ENCODE measurements at regions not wholly inside any gene's neighbourhood (a gene's known extent, or its start where the extent isn't known, plus 50 kb on each side); places are given as distances from the start of the nearest gene placed in this dataset.

DNA sequence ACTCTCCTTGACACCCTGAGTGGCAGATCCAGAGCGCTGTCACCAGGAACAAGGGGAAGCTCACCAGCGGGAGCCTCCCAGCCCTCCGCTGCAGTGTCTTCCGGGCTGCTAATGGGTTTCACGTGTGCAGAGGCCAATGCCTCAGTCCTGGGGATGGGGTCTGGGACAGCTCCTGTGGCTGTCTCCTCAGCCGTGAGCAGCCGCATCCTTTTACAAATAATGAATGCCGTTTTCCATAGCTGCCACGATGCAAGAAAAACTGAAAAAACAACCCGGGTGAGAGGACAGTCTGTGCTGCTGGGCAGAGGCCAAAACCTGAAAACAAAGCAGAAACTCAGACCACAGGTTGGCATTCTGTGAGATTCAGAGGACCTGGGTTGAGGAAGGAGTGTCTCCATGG is 212.2 kb upstream of the RAB4A start:
- WGBS, 2 donors, result 18 to 19% methylated on average over 5 to 10 of the region's 10 CpGs
- DNase-seq, result peak; percentile 84
- Histone ChIP-seq H3K36me3 (no peaks in the 10 kb centered on the region), H3K4me1 (peaks cover 51 to 75% of the 10 kb centered on the region in 2 donors), H3K27ac (peak overlapping the region; percentile 89 to 95 (median 93)), H3K9me3 (no peaks in the 10 kb centered on the region), H3K27me3 (no peaks in the 10 kb centered on the region), H3K4me3 (replicated peaks in 1 of 3) (no peak overlapping the region)
- TF ChIP-seq, protein P1, sequence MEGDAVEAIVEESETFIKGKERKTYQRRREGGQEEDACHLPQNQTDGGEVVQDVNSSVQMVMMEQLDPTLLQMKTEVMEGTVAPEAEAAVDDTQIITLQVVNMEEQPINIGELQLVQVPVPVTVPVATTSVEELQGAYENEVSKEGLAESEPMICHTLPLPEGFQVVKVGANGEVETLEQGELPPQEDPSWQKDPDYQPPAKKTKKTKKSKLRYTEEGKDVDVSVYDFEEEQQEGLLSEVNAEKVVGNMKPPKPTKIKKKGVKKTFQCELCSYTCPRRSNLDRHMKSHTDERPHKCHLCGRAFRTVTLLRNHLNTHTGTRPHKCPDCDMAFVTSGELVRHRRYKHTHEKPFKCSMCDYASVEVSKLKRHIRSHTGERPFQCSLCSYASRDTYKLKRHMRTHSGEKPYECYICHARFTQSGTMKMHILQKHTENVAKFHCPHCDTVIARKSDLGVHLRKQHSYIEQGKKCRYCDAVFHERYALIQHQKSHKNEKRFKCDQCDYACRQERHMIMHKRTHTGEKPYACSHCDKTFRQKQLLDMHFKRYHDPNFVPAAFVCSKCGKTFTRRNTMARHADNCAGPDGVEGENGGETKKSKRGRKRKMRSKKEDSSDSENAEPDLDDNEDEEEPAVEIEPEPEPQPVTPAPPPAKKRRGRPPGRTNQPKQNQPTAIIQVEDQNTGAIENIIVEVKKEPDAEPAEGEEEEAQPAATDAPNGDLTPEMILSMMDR (IDR thresholded peaks at IDR 0.05), result no peak
- TF ChIP-seq POLR2A (IDR thresholded peaks at IDR 0.05), result peak in 1 of 2 donors; percentile 57
- intact Hi-C loops (cut with DNase I), result no loop called here

DNA sequence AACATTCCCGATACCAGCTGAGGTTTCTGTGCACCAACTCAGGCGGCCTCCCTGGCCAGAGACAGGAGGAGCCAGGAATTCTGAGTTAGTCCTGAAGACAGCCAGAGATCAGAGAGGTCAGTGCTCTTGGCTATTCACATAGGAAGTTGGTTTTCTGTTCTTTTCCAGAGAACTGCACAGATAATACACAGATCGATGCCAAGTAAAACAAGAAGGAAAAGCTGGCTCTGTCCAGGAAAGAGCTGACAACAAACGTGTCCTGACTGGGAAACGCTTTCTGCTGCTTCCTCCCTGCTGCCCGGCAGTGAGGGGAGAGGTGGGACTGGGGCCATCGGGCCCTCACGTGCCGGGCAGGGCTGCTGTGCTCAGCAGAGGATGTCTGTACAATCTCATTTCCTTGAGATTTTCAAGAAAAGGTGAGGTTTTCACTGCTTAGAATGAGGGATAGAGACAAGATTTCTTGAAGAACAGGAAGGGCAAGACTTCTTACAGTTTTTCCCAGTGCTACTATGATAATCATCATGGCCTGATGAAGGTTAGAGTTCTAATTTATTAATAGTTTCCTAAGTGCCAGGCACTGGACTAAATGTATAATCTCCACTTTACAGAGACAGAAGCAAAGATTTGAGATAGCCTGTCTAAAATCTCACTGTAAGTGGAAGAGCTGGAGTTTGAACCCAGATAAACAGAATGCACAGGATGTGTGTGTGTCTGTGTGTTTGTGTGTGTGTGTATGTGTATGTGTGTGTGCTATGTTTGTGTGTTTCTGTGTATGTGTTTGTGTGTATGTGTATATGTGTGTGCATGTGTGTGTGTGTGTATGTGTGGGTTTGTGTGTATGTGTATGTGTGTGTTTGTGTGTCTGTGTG is 211.0 kb upstream of the RAB4A start:
- H3K9me3 ChIP-seq, result no peaks in the 10 kb centered on the region
- 12% methylated on average over 9 of the region's 9 CpGs for WGBS, 2 donors
- H3K27me3 ChIP-seq, result no peaks in the 10 kb centered on the region
- intact Hi-C loops (cut with DNase I), result no loop called here
- TF ChIP-seq, protein P1 (IDR thresholded peaks at IDR 0.05), result no peak
- TF ChIP-seq POLR2A (IDR thresholded peaks at IDR 0.05), result peak in 1 of 2 donors; percentile 57
- DNase-seq, result peak; percentile 69 to 72
- no peak overlapping the region for H3K4me3 ChIP-seq (replicated peaks in 1 of 3)
- peaks cover 60 to 76% of the 10 kb centered on the region in 2 donors for H3K4me1 ChIP-seq
- no peaks in the 10 kb centered on the region for H3K36me3 ChIP-seq
- H3K27ac ChIP-seq, result peak overlapping the region; percentile 89 to 95 (median 93)

DNA sequence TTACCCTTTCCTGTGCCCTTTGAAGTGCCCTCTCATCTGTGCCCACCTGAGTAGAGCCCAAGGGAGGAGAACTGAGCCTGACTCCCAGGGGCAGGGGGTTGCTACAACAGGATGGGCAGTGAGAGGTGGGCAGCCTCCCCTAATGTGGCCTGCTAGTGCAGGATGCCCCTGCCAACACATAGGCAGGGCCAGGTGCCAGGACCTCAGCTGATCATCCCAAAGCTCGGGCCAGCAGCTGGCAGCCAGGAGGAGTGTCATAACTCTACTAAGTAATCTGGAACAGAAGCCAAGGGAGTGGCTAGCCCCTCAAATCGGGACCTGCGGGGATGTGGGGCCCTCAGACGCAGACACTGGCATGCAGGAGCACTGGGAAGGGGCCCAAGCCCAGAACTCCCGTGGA is 208.8 kb upstream of the RAB4A start:
- TF ChIP-seq, protein P1 (IDR thresholded peaks at IDR 0.05), result no peak
- TF ChIP-seq POLR2A (IDR thresholded peaks at IDR 0.05), result no peak
- intact Hi-C loops (cut with DNase I), result no loop called here
- peak; percentile 47 to 73 for DNase-seq
- no peaks in the 10 kb centered on the region for H3K9me3 ChIP-seq
- no peaks in the 10 kb centered on the region for H3K36me3 ChIP-seq
- H3K4me3 ChIP-seq (replicated peaks in 1 of 3), result no peak overlapping the region
- peak overlapping the region; percentile 23 to 50 (median 43) for H3K27ac ChIP-seq
- WGBS, 2 donors, result 60 to 72% methylated on average over 2 to 4 of the region's 5 CpGs
- H3K27me3 ChIP-seq, result no peaks in the 10 kb centered on the region
- peaks cover 61 to 73% of the 10 kb centered on the region in 2 donors for H3K4me1 ChIP-seq

DNA sequence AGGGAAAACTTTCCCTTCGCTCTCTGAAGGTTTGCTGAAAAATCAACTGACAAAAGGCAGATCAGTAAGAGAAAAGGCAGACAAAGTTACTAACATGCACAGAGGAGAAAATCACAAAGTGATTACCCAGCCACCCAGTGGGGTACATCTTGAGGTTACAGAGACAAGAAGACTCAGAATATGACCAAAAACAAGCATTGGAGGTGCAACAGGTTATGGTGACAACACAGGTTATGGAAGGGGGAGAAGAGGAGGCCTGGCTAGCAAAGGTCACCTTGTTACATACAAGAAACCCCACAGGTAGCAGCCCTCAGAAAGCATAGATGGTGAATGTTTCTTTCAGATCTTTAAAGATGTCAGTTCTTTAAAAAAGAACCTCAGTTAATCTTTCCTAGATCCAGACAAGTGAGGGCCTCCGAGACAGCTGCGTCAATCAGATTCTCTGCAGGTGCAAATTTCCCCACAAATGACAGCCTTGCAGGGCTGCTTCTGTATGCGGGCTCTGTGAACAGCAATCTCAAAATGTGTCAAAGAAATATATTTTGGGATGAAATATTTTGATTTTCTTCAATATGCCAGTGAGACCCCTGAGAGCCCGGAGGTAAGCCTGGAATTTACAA is 207.6 kb upstream of the RAB4A start:
- Histone ChIP-seq H3K27ac (peak overlapping the region in 1 of 3 donors; percentile 26), H3K4me1 (peaks cover 63 to 73% of the 10 kb centered on the region in 2 donors), H3K36me3 (no peaks in the 10 kb centered on the region), H3K4me3 (replicated peaks in 1 of 3) (no peak overlapping the region), H3K9me3 (no peaks in the 10 kb centered on the region), H3K27me3 (no peaks in the 10 kb centered on the region)
- intact Hi-C loops (cut with DNase I), result no loop called here
- no peak for TF ChIP-seq POLR2A (IDR thresholded peaks at IDR 0.05)
- TF ChIP-seq, protein P1 (IDR thresholded peaks at IDR 0.05), result no peak
- DNase-seq, result no peak
- 95% methylated on average over 5 of the region's 5 CpGs for WGBS, 2 donors
